Stimulated activated CD4-positive, alpha-beta T cell treated with anti-CD3 and anti-CD28 coated beads, Interleukin-12 subunit alpha, Interleukin-12 subunit beta, amount 100 ng/mL, for 4 hours (primary cell): ENCODE measurements at regions not wholly inside any gene's neighbourhood (a gene's known extent, or its start where the extent isn't known, plus 50 kb on each side); places are given as distances from the start of the nearest gene placed in this dataset.
A peak's percentile ranks its signal among the peaks of the same experiment; 100 is the strongest.
"Not testable (repeated sequence)": the region's sequence is repeated elsewhere in the genome, so short reads cannot be mapped to it uniquely, and the experiment has no call there.

Experiments
- DNase-seq: peaks from one replicate; pipeline ENCODE4 v3.0.0-alpha.2; 2020

DNA sequence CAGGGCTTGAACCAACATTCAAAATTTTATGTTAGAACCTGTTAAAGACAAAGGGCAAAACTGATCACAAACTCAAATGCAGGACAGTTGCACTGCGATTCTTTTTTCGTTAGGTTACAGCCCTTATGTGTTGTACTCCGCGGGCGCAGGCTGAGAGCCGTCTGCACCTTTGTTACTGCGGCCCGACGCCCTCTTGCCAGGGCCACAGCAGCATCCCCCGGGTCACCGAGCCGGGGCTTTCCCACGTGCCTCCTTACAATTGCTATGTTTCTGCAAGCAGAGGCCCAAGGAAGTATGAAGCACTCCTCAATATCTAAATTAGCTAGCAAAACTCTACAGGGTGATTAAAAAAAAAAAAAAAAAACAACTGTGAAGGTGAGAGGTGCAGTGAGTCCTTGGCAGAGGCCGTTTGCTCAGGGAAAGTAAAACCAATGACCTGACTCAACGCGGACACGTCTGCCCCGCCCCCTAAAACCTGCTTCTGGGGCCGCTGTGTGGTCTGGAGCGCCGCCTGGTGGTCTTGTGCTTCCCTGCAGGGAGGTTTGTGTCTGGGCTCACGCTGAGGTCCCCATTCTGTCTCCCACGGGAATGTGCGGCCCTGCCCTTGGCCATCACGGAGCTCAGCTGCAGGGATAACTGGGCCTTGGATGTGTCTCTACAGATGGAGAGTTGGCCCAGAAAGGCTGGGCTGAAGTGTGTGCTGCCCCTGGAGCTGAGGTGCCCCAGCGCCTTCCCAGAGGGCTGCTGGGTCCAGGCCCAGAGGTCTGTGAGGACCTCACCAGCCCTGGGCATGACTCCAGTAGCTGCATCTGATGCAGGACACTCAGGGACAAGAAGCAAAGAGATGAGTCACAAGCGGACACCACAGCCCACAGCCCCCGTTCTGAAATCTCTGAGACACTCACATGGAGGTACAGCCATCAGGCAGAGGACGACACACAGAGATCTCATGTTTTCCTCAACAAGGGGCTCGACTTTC, 418.5 kb downstream of the TMEM121 start:
- peak; percentile 79 for DNase-seq

- DNase-seq: peak; percentile 15
Measured at GRCh38 chr14:105945896-105946295, 419.5 kb downstream of the TMEM121 start.

DNA sequence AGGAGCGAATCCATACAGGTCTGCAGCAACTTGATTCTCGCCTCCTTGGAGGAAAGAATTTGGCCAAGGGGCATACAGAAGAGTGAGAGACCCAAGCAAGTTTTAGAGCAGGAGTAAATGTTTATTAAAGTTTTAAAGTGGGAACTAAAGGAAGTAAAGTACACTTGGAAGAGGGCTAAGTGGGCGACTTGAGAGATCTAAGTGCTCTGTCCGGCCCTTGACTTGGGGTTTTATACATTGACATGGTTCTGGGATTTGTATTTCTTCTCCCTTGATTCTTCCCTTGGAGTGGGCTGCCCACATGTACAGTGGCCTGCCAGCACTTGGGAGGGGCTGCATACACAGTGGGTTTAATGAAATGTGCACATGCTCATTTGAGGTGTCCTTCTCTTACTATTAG, 421.2 kb downstream of the TMEM121 start:
- no peak for DNase-seq

- DNase-seq: not testable (repeated sequence)
Measured at GRCh38 chr14:105948955-105949354, 422.6 kb downstream of the TMEM121 start.

GRCh38 chr14:105950364-105950892, 424.0 kb downstream of the TMEM121 start:
- not testable (repeated sequence) for DNase-seq

- no peak for DNase-seq
Measured at GRCh38 chr14:105951399-105951798, 425.0 kb downstream of the TMEM121 start.

DNA sequence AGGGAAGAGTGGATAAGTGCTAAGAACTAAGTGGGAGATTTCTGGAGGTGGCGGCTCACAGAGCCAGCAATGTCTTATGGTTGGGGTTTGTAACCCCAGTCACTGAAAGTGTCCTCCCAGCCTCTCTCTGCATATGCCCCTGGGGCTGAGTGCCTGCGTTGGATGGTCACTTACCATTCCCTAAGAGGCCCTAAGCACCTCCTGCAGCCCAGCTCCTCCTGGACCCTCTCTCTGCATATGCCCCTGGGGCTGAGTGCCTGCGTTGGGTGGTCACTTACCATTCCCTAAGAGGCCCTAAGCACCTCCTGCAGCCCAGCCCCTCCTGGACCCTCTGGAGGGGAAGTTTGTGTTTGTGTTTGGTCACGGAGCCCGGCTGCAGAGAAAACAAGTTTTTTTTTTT, 425.8 kb downstream of the TMEM121 start:
- no peak for DNase-seq

DNA sequence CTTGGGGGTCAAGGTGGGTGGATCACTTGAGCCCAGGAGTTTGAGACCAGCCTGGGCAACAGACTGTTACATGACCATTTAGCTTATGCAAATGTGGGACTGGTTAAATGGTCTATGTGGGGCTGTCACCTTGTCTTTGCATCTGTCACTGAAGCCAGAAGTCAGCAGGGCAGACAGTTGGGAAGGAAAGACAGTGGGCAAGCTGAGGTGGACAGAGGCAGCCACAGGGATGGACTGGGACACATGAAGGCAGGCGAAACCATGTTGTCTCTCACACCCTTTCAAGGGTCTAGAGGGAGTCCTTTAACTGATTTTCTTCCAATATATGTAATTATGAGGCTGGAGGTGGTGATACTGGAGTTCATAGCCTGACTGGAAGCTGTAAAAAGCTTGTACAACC, 426.4 kb downstream of the TMEM121 start:
- DNase-seq: no peak

GRCh38 chr14:105961625-105962024, 435.2 kb downstream of the TMEM121 start:
- not testable (repeated sequence) for DNase-seq

- no peak for DNase-seq
Measured at GRCh38 chr14:105962532-105962931, 436.1 kb downstream of the TMEM121 start.

- no peak for DNase-seq
Measured at GRCh38 chr14:105968291-105968690, 441.9 kb downstream of the TMEM121 start.

DNA sequence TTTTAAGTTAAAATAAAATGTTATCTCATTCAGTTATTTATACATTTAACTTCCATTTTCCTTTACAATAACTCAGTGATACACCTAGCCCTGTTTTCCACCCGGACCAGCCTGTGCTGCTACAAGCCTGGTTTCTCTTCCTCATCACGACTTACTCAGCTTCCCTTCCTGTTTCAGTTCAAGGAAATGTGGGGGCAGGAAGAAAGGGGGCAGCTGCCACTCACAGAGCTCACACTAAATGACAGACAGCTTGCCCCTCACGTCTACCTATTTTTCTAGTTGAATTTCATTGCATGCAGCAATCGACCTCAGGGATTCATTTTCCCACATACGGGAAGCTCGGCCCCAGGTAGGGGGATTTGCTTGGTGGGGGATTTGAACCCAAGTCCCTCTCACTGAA, 442.6 kb downstream of the TMEM121 start:
- DNase-seq: not testable (repeated sequence)

DNA sequence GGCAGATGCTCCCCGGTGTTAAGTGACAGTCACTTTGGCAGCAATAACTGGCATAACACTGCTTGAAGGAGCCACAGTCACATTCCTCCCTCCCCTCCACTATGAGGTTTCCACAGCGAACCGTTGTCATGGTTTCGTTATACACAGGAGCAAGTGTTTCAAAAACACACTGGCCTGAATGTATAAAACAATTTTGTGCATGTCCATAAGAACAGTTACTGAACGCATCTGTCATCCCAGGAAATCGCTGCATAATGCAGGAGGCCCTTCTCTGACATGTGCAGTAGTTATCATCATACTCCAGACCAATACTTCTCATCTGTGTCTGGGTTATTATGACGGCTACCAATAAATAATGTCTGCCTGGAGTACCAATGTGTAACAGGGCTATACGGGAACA, 444.4 kb downstream of the TMEM121 start:
- DNase-seq: not testable (repeated sequence)

- no peak for DNase-seq
Measured at GRCh38 chr14:105971593-105972500, 445.5 kb downstream of the TMEM121 start.

GRCh38 chr14:105974902-105975301, 448.5 kb downstream of the TMEM121 start:
- peak; percentile 60 for DNase-seq

GRCh38 chr14:105978618-105979295, 452.4 kb downstream of the TMEM121 start:
- no peak for DNase-seq

- DNase-seq: no peak
Measured at GRCh38 chr14:105979446-105979845, 453.1 kb downstream of the TMEM121 start.

- DNase-seq: no peak
Measured at GRCh38 chr14:105980224-105980623, 453.8 kb downstream of the TMEM121 start.

GRCh38 chr14:105981517-105982302, 455.3 kb downstream of the TMEM121 start:
- DNase-seq: not testable (repeated sequence)

GRCh38 chr14:105982664-105983063, 456.3 kb downstream of the TMEM121 start:
- no peak for DNase-seq

DNA sequence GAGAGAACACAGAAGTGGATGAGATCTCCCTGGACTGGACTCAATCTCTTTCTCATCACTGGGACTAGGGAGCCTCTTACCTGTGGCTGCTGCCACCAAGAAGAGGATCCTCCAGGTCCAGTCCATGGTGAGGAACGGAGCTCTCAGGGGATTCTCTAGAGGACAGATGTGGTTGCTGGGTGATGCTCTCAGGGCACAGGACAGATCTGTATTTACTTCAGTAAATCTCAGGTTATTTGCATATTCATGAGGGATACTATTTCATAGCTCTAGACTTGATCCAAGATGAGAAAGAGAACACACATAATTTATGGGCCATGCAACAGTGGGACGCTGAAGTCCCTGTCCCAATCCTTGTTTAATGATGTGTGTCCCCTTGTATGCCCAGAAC, 460.5 kb downstream of the TMEM121 start:
- DNase-seq: no peak

DNA sequence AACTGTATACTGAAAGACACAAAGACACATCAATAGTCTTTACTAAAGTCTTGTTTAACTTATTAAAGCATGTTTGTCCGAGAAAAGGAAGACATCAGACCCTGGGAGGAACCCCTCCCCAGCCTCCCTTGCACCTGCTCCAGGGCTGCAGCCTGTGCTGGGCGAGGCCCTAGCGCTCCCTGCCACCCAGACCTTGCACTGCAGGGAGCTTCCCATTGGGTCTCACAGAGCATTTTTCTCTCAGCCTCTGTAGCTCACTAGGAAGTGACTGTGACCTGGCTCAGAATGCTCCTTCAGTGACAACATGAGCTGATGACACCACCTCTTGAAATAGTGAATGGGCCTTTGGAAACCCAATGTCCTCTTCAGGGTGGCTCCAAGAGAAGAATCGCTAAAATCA, 461.2 kb downstream of the TMEM121 start:
- no peak for DNase-seq
